ENCODE measurements at regions not wholly inside any gene's neighbourhood (a gene's known extent, or its start where the extent isn't known, plus 50 kb on each side); places are given as distances from the start of the nearest gene placed in this dataset.

- ChIA-PET POLR2A (interaction anchor here (0.5 kb wide), 1 partner anchor 98 kb away, joined by 3 read pairs; no protein-coding TSS in a partner anchor), CTCF (no interaction called here)
- H3K27ac Mint-ChIP-seq = no peak overlapping the region
Observed at GRCh38 chr3:30488070-30488756, 118.2 kb upstream of the TGFBR2 start.

More at GRCh38 chr3:30488070-30488756, 118.2 kb upstream of the TGFBR2 start:
- TF ChIP-seq ZNF532 (CRISPR knock-in tag; IDR thresholded peaks at IDR 0.05; ENCODE audit: borderline replicate concordance) (no peak), ATF2 (CRISPR knock-in tag; IDR thresholded peaks at IDR 0.05; ENCODE audit: borderline replicate concordance, low read depth) (no peak), ZMAT4 (CRISPR knock-in tag; IDR thresholded peaks at IDR 0.05) (no peak), ZNF232 (CRISPR knock-in tag; IDR thresholded peaks at IDR 0.05) (no peak), AR (CRISPR knock-in tag; IDR thresholded peaks at IDR 0.05) (no peak), SP1 (CRISPR knock-in tag; conservative IDR thresholded peaks at IDR 0.05) (no peak), PREB (CRISPR knock-in tag; IDR thresholded peaks at IDR 0.05; ENCODE audit: borderline replicate concordance) (no peak), JAZF1 (CRISPR knock-in tag; IDR thresholded peaks at IDR 0.05) (no peak), USF1 (CRISPR knock-in tag; IDR thresholded peaks at IDR 0.05) (no peak), ZNF121 (CRISPR knock-in tag; IDR thresholded peaks at IDR 0.05) (no peak), GRHL2 (CRISPR knock-in tag; IDR thresholded peaks at IDR 0.05; ENCODE audit: insufficient replicate concordance, severe bottlenecking) (no peak), ATF1 (CRISPR knock-in tag; IDR thresholded peaks at IDR 0.05) (no peak), ZNF423 (CRISPR knock-in tag; IDR thresholded peaks at IDR 0.05) (no peak), GTF2I (CRISPR knock-in tag; conservative IDR thresholded peaks at IDR 0.05) (no peak), SOX15 (CRISPR knock-in tag; IDR thresholded peaks at IDR 0.05) (no peak), ZBTB21 (CRISPR knock-in tag; IDR thresholded peaks at IDR 0.05; ENCODE audit: borderline replicate concordance) (no peak)
- Mint-ChIP-seq H3K4me1 (peaks cover 11% of the 10 kb centered on the region), H3K4me3 (no peak overlapping the region), H3K36me3 (no peaks in the 10 kb centered on the region), H3K27me3 (ENCODE audit: low read depth) (no peaks in the 10 kb centered on the region; the same call in 1 of the 2 replicates), H3K9me3 (peaks cover 9% of the 10 kb centered on the region)
- ATAC-seq = no peak
- no peak for DNase-seq (ENCODE audit: low spot score)
